Liver (tissue), 8 donors: ENCODE measurements at regions not wholly inside any gene's neighbourhood (a gene's known extent, or its start where the extent isn't known, plus 50 kb on each side); places are given as distances from the start of the nearest gene placed in this dataset.

Experiments used
- DNase-seq: peaks from one replicate; pipeline ENCODE4 v3.0.0-alpha.2; 2017; ENCODE audit warnings: low spot score
- H3K27ac ChIP-seq, 2 donors: one replicate each; pipeline ENCODE4 v1.7.0; 2013; ENCODE audit warnings: inconsistent platforms in 2 of 2, low read length in 2 of 2, control low read depth in 1 of 2, low read depth in 1 of 2, mild to moderate bottlenecking in 1 of 2
- H3K27me3 ChIP-seq, 4 donors: one replicate each; pipeline versions ENCODE4 v1.6.1 to v1.7.0; 2013; ENCODE audit warnings: low read length in 3 of 4, inconsistent platforms in 1 of 4, mild to moderate bottlenecking in 1 of 4, moderate library complexity in 1 of 4; ENCODE audit not compliant: control insufficient read depth in 4 of 4, insufficient read depth in 4 of 4
- H3K36me3 ChIP-seq, 4 donors: one replicate each; pipeline versions ENCODE4 v1.6.1 to v1.7.0; 2013; ENCODE audit warnings: low read length in 3 of 4, mild to moderate bottlenecking in 3 of 4, low read depth in 1 of 4, moderate library complexity in 1 of 4; ENCODE audit not compliant: control insufficient read depth in 4 of 4, insufficient read depth in 3 of 4
- H3K4me1 ChIP-seq, 4 donors: one replicate each; pipeline versions ENCODE4 v1.6.1 to v1.7.0; 2013; ENCODE audit warnings: low read length in 3 of 4, mild to moderate bottlenecking in 3 of 4, moderate library complexity in 1 of 4; ENCODE audit not compliant: control insufficient read depth in 4 of 4, insufficient read depth in 4 of 4
- H3K4me3 ChIP-seq, 3 donors: one replicate each; pipeline versions ENCODE4 v1.6.1 to v1.7.0; 2013; ENCODE audit warnings: low read length in 3 of 3, control low read depth in 1 of 3, low read depth in 1 of 3, mild to moderate bottlenecking in 1 of 3
- H3K9ac ChIP-seq, 2 donors: one replicate each; pipeline ENCODE4 v1.7.0; 2013; ENCODE audit warnings: low read length in 2 of 2, mild to moderate bottlenecking in 2 of 2, moderate library complexity in 2 of 2, control low read depth in 1 of 2, low read depth in 1 of 2
- H3K9me3 ChIP-seq, 4 donors: one replicate each; pipeline versions ENCODE4 v1.6.1 to v1.7.0; 2013; ENCODE audit warnings: low read length in 3 of 4; ENCODE audit not compliant: control insufficient read depth in 4 of 4
- ATF3 ChIP-seq: IDR thresholded peaks from 2 replicates; pipeline ENCODE4 v1.6.1; 2016; ENCODE audit warnings: antibody characterized with exemption
- CTCF ChIP-seq: fragments of 150-350 bp; IDR thresholded peaks from 2 replicates; pipeline ENCODE4 v1.5.1; 2017; ENCODE audit warnings: improper control_type of control experiment, low read depth, low read length; ENCODE audit not compliant: missing input control
- FOXA1 ChIP-seq: IDR thresholded peaks from 2 replicates; pipeline ENCODE4 v1.6.1; 2016; ENCODE audit warnings: antibody characterized with exemption
- FOXA2 ChIP-seq: IDR thresholded peaks from 2 replicates; pipeline ENCODE4 v1.6.1; 2016; ENCODE audit warnings: antibody characterized with exemption
- GABPA ChIP-seq, 2 donors: IDR thresholded peaks in 1 of 2; conservative IDR thresholded peaks in 1 of 2; 2 replicates each; pipeline ENCODE4 v1.6.1; 2016; ENCODE audit warnings: antibody characterized with exemption in 2 of 2, mild to moderate bottlenecking in 1 of 2, moderate library complexity in 1 of 2
- HNF4A ChIP-seq, 2 donors: conservative IDR thresholded peaks; 2 replicates each; pipeline ENCODE4 v1.6.1; 2016; ENCODE audit warnings: antibody characterized with exemption in 2 of 2, mild to moderate bottlenecking in 2 of 2
- HNF4G ChIP-seq: IDR thresholded peaks from 2 replicates; pipeline ENCODE4 v1.6.1; 2016; ENCODE audit warnings: antibody characterized with exemption
- JUND ChIP-seq, 2 donors: IDR thresholded peaks; 2 replicates each; pipeline ENCODE4 v1.6.1; 2016; ENCODE audit warnings: antibody characterized with exemption in 2 of 2
- MAX ChIP-seq: IDR thresholded peaks from 2 replicates; pipeline ENCODE4 v1.6.1; 2016; ENCODE audit warnings: antibody characterized with exemption
- NR2F2 ChIP-seq: IDR thresholded peaks from 2 replicates; pipeline ENCODE4 v1.6.1; 2016; ENCODE audit warnings: antibody characterized with exemption
- RAD21 ChIP-seq, 2 donors: IDR thresholded peaks; 2 replicates each; pipeline ENCODE4 v1.6.1; 2016; ENCODE audit warnings: antibody characterized with exemption in 2 of 2, mild to moderate bottlenecking in 2 of 2
- RXRA ChIP-seq, 2 donors: IDR thresholded peaks; 2 replicates each; pipeline ENCODE4 v1.6.1; 2017 to 2018; ENCODE audit warnings: antibody characterized with exemption in 2 of 2, mild to moderate bottlenecking in 1 of 2
- SP1 ChIP-seq: IDR thresholded peaks from 2 replicates; pipeline ENCODE4 v1.6.1; 2018; ENCODE audit warnings: antibody characterized with exemption, mild to moderate bottlenecking
- TAF1 ChIP-seq: conservative IDR thresholded peaks from 2 replicates; pipeline ENCODE4 v1.6.1; 2016; ENCODE audit warnings: antibody characterized with exemption, mild to moderate bottlenecking
- YY1 ChIP-seq: IDR thresholded peaks from 2 replicates; pipeline ENCODE4 v1.6.1; 2016; ENCODE audit warnings: antibody characterized with exemption, mild to moderate bottlenecking
- ZBTB33 ChIP-seq: IDR thresholded peaks from 2 replicates; pipeline ENCODE4 v1.6.1; 2016; ENCODE audit warnings: antibody characterized with exemption
- WGBS: extraction: QIAGEN DNeasy Blood & Tissue Kit; methylation state at CpG from one replicate; pipeline ENCODE4 v1.1.7; 2013; 5-methylcytosine and 5-hydroxymethylcytosine counted together
- donor health status: healthy.
- donor health status: healthy.
- donor health status: healthy.
- donor health status: healthy.
- donor health status: healthy.

- no peak overlapping the region for H3K9ac ChIP-seq
- H3K4me1 ChIP-seq = no peaks in the 10 kb centered on the region
- peak; percentile 47 for DNase-seq
- H3K9me3 ChIP-seq = no peaks in the 10 kb centered on the region
- no peak overlapping the region for H3K27ac ChIP-seq
- no peaks in the 10 kb centered on the region for H3K27me3 ChIP-seq
- TF ChIP-seq FOXA2 (no peak), TAF1 (no peak), YY1 (no peak), HNF4G (no peak)
- WGBS = 8% methylated on average over 1 of the region's 1 CpG
- no peak overlapping the region for H3K4me3 ChIP-seq
- H3K36me3 ChIP-seq = no peaks in the 10 kb centered on the region
Measured at GRCh38 chr3:118436697-118437262, 597.9 kb downstream of the IGSF11 start.

- Histone ChIP-seq H3K36me3 (no peaks in the 10 kb centered on the region), H3K9me3 (no peaks in the 10 kb centered on the region), H3K4me1 (no peaks in the 10 kb centered on the region), H3K27ac (no peak overlapping the region), H3K4me3 (no peak overlapping the region), H3K27me3 (no peaks in the 10 kb centered on the region), H3K9ac (no peak overlapping the region)
- TF ChIP-seq FOXA1 = no peak
- TF ChIP-seq HNF4G = no peak
- no peak for TF ChIP-seq NR2F2
- no peak for TF ChIP-seq ATF3
- no peak for TF ChIP-seq JUND (IDR thresholded peaks at IDR 0.05)
- TF ChIP-seq GABPA (IDR thresholded peaks at IDR 0.05 in 1 of 2, conservative IDR thresholded peaks at IDR 0.05 in 1 of 2) = no peak
- no peak for TF ChIP-seq RXRA (IDR thresholded peaks at IDR 0.05)
- TF ChIP-seq RAD21 (IDR thresholded peaks at IDR 0.05) = no peak
- no peak for TF ChIP-seq CTCF
- no peak for TF ChIP-seq MAX
- no peak for TF ChIP-seq TAF1
- TF ChIP-seq SP1 = no peak
- no peak for TF ChIP-seq ZBTB33
- WGBS = 82% methylated on average over 6 of the region's 6 CpGs
- DNase-seq = no peak
Measured at GRCh38 chr3:118445036-118445435, 589.6 kb downstream of the IGSF11 start.

- no peak overlapping the region for H3K9ac ChIP-seq
- no peak overlapping the region for H3K4me3 ChIP-seq
- no peak for TF ChIP-seq RXRA (IDR thresholded peaks at IDR 0.05)
- no peak for TF ChIP-seq MAX
- TF ChIP-seq HNF4A (conservative IDR thresholded peaks at IDR 0.05) = no peak
- no peaks in the 10 kb centered on the region for H3K36me3 ChIP-seq
- H3K4me1 ChIP-seq = no peaks in the 10 kb centered on the region
- H3K27ac ChIP-seq = no peak overlapping the region
- peaks cover 0 to 5% (median 0%) of the 10 kb centered on the region in 4 donors for H3K9me3 ChIP-seq
- H3K27me3 ChIP-seq = no peaks in the 10 kb centered on the region
- no peak for DNase-seq
Measured at GRCh38 chr3:118447339-118447738, 587.3 kb downstream of the IGSF11 start.
